ENCODE measurements at regions not wholly inside any gene's neighbourhood (a gene's known extent, or its start where the extent isn't known, plus 50 kb on each side); places are given as distances from the start of the nearest gene placed in this dataset.

DNA sequence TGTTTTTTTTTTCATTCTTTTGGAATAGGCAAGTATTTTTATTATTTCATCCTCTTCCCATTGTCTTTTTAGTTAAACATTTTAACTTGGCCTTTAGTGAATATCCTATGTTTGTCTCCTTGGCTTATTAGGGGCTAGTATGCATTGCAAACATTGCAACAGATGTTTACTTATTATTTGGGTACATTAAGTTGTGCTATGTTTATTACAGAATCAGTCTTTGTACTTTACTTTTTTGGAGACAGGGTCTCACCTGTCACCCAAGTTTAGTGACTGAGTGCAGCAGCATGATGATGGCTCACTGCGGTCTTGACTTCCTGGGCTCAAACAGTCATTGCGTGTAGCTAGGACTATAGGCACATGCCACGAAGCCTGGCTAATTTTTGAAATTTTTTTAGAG is 51.1 kb upstream of the NUDT6 start:
- TF ChIP-seq POLR2A (IDR thresholded peaks at IDR 0.05), result no peak
- TF ChIP-seq, protein P1, sequence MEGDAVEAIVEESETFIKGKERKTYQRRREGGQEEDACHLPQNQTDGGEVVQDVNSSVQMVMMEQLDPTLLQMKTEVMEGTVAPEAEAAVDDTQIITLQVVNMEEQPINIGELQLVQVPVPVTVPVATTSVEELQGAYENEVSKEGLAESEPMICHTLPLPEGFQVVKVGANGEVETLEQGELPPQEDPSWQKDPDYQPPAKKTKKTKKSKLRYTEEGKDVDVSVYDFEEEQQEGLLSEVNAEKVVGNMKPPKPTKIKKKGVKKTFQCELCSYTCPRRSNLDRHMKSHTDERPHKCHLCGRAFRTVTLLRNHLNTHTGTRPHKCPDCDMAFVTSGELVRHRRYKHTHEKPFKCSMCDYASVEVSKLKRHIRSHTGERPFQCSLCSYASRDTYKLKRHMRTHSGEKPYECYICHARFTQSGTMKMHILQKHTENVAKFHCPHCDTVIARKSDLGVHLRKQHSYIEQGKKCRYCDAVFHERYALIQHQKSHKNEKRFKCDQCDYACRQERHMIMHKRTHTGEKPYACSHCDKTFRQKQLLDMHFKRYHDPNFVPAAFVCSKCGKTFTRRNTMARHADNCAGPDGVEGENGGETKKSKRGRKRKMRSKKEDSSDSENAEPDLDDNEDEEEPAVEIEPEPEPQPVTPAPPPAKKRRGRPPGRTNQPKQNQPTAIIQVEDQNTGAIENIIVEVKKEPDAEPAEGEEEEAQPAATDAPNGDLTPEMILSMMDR (IDR thresholded peaks at IDR 0.05), result no peak
- 91 to 95% methylated on average over 3 of the region's 3 CpGs for WGBS, 2 donors
- no peak overlapping the region for H3K4me3 ChIP-seq (ENCODE audit: low read depth, poor library complexity, severe bottlenecking)
- no peak for DNase-seq (ENCODE audit: low spot score in 2 of 2)
- intact Hi-C loops (cut with DNase I; ENCODE audit: low total_unique reads), result no loop called here

GRCh38 chr4:122976111-122976510 is 53.7 kb upstream of the NUDT6 start:
- intact Hi-C loops (cut with DNase I; ENCODE audit: low total_unique reads), result no loop called here
- DNase-seq (ENCODE audit: low spot score in 2 of 2), result no peak
- H3K4me3 ChIP-seq (ENCODE audit: low read depth, poor library complexity, severe bottlenecking), result no peak overlapping the region
- WGBS, 2 donors, result 93 to 94% methylated on average over 2 of the region's 2 CpGs
- no peak for TF ChIP-seq POLR2A (IDR thresholded peaks at IDR 0.05)
- TF ChIP-seq, protein P1 (IDR thresholded peaks at IDR 0.05), result no peak

- intact Hi-C loops (cut with DNase I; ENCODE audit: low total_unique reads), result no loop called here
- DNase-seq (ENCODE audit: low spot score in 2 of 2), result no peak
- WGBS, 2 donors, result 98% methylated on average over 4 to 9 of the region's 9 CpGs
- H3K4me3 ChIP-seq (ENCODE audit: low read depth, poor library complexity, severe bottlenecking), result no peak overlapping the region
- no peak for TF ChIP-seq POLR2A (IDR thresholded peaks at IDR 0.05)
- TF ChIP-seq, protein P1 (IDR thresholded peaks at IDR 0.05), result no peak
Measured at GRCh38 chr4:122977103-122977502, 54.7 kb upstream of the NUDT6 start.

- H3K4me3 ChIP-seq (ENCODE audit: low read depth, poor library complexity, severe bottlenecking), result no peak overlapping the region
- no peak for DNase-seq (ENCODE audit: low spot score in 2 of 2)
- TF ChIP-seq, protein P1 (IDR thresholded peaks at IDR 0.05), result no peak
- no peak for TF ChIP-seq POLR2A (IDR thresholded peaks at IDR 0.05)
- WGBS, 2 donors, result 94% methylated on average over 5 of the region's 5 CpGs
- intact Hi-C loops (cut with DNase I; ENCODE audit: low total_unique reads), result no loop called here
Measured at GRCh38 chr4:122978109-122978508, 55.7 kb upstream of the NUDT6 start.

DNA sequence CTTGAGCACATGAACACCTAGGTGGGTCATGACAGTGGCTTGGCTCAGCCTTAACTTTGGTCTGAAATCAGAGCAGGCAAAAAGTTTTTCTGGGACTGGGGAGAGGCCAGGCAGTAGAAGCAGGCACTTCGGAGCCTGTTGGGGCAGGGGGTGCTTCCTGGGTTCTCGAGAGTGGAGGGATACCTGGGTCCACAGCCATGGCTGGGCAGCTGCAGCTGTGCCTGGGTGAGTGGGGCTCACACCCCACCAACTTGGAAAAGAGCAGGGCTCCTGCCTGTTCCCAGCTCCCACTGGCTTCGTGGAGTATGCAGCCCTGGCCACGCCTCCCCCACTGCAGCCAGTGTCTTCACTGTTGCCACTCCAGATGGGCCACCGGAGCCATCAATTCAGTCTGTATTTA is 56.4 kb upstream of the NUDT6 start:
- TF ChIP-seq POLR2A (IDR thresholded peaks at IDR 0.05), result no peak
- TF ChIP-seq, protein P1 (IDR thresholded peaks at IDR 0.05), result no peak
- intact Hi-C loops (cut with DNase I; ENCODE audit: low total_unique reads), result no loop called here
- DNase-seq (ENCODE audit: low spot score in 2 of 2), result no peak
- WGBS, 2 donors, result 93 to 95% methylated on average over 5 of the region's 5 CpGs
- no peak overlapping the region for H3K4me3 ChIP-seq (ENCODE audit: low read depth, poor library complexity, severe bottlenecking)

GRCh38 chr4:122980860-122981259 is 58.5 kb upstream of the NUDT6 start:
- TF ChIP-seq, protein P1 (IDR thresholded peaks at IDR 0.05), result no peak
- TF ChIP-seq POLR2A (IDR thresholded peaks at IDR 0.05), result no peak
- no peak overlapping the region for H3K4me3 ChIP-seq (ENCODE audit: low read depth, poor library complexity, severe bottlenecking)
- DNase-seq (ENCODE audit: low spot score in 2 of 2), result no peak
- intact Hi-C loops (cut with DNase I; ENCODE audit: low total_unique reads), result no loop called here
